Nucleus accumbens (tissue), 56 donors: ENCODE measurements at regions not wholly inside any gene's neighbourhood (a gene's known extent, or its start where the extent isn't known, plus 50 kb on each side); places are given as distances from the start of the nearest gene placed in this dataset.
A peak's percentile ranks its signal among the peaks of the same experiment; 100 is the strongest.

Source experiments
- DNase-seq, 56 donors: peaks; one replicate each; lab custom pipeline; 2025; lab: John Stamatoyannopoulos, UW

- no peak for DNase-seq
These were observed 281.7 kb upstream of the IRX2 start for GRCh38 chr5:3033033-3033755.

DNA sequence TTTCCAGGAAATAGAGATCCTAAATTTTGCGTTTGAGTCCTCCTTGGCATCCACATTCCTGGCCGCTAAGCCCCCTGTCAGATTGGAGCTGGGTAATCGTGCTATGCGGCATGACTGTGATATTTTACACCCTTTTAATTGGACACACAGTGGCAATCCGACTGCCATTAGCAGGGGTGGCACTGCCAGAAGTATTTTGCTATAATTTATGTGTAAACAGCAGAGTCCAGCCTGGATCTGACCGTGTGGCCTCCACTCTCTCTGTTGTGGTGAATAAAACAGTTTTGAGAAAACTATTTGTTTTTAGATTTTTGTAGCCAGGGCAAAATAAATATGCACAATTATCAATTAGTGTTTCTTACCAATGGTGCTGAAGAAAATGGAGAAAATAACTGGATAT lies 281.0 kb upstream of the IRX2 start:
- DNase-seq = no peak

GRCh38 chr5:3031733-3032378 lies 280.4 kb upstream of the IRX2 start:
- no peak for DNase-seq

DNA sequence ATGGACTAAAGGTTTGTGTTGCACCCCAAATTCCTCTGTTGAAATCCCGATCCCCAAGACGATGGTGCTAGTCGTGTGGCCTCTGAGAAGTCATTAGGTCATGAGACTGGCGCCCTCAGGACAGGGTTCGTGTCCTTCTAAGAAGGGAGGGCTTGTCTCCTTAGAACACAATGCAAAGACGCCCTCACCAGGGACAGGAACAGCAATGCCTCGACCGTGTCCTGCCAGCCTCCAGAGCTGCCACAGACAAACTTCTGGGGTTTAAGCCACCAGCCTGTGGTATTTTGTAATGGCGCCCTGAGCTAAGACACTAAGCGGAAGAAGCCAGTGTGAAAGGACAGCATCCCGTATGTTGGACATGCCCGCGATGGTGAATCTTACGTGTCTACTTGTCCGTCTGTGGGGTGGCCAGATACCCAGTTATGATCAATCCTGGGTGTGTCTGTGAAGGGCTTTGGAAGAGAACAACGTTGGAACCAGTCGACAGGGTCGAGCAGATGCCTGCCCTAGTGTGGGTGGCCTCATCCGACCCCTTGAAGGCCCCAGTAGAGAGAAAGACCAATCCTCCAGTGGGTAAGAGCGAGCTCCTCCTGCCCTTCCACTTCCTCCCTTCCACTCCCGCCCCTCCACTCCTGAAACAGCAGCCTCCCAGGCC lies 279.2 kb upstream of the IRX2 start:
- DNase-seq = no peak

- DNase-seq = no peak
These were observed 277.9 kb upstream of the IRX2 start for GRCh38 chr5:3029396-3029795.

- DNase-seq = no peak
These were observed 276.6 kb upstream of the IRX2 start for GRCh38 chr5:3027866-3028635.

- no peak for DNase-seq
These were observed 275.8 kb upstream of the IRX2 start for GRCh38 chr5:3027185-3027865.

DNA sequence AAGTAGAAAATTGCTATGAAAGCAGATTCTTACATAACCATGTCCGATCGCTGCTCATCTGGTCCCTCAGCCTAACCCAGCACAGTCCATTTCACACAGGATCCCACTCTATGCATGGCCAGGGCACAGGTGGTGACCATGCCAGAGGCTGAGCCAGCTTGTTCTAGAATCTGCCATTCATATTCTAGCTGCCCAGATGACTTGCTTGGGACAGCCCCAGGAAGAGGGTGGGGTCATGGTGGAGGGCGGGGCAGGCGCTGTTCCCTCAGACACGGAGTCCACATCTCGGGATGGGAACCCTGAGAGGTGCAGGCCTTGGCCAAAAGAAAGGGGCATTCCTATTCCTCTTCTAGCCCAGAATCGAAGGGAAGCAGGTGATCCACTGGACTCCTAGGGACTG lies 275.2 kb upstream of the IRX2 start:
- no peak for DNase-seq

- no peak for DNase-seq
These were observed 274.6 kb upstream of the IRX2 start for GRCh38 chr5:3026099-3026498.

DNA sequence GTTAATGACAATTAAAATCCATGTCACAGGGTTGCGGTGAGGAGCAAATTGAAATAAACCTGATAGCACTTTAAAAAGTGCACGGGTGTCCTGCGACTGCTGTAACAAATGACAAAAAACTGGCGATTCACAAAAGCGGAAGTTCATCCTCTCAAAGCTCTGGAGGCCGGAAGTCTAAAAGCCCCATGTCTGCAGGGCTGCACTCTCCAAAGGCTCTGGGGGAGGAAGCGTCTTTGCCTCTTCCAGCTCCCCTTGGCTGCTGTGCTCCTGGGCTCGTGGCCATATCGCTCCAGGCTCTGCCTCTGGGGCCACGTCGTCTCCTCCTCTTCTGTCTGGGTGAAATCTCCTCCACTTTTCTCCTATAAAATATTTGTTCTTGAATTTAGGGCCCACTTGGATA lies 273.9 kb upstream of the IRX2 start:
- DNase-seq = no peak

GRCh38 chr5:3024976-3025375 lies 273.5 kb upstream of the IRX2 start:
- no peak for DNase-seq

DNA sequence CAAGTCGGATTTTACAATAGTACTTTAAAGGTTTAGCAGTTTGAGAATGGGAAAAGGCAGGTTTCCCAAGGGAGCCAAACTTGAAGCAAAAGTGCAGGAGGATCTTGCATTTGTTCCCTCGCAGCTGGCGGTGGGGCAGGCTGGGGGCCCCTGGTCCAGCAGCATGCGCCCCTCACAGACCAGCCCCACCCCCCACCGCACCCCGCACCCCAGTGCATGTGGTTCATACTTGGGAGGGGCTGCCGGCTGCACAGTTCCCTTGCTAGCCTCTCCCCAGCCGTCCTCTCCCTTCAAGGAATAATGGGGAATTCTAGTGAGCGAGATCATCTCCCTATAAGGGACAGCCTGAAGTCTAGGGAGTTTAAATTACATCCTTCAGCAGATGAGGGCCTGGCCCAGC lies 273.1 kb upstream of the IRX2 start:
- DNase-seq = no peak

- no peak for DNase-seq
These were observed 272.6 kb upstream of the IRX2 start for GRCh38 chr5:3024126-3024525.

- no peak for DNase-seq
These were observed 272.2 kb upstream of the IRX2 start for GRCh38 chr5:3023656-3024055.

GRCh38 chr5:3022665-3023064 lies 271.2 kb upstream of the IRX2 start:
- DNase-seq = peak in 1 of 56 donors; percentile 1

DNA sequence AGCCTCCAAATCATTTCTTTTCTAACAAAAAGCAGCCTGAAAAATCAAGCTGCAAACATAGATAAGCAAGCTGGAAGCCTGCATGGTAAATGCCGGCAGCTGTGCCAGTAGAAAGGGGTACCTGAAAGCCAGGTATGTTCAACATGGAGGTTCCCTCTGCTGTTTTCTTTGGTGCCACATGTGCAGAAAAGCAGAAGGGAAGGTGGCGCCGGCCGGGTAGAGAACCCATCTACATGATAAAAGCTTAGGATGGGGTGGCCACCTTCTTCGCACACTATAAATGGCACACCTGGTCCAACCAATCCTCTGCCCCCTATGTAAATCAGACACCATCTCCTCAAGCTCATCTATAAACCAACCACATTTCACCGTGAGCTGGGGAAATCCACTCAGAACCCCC lies 268.9 kb upstream of the IRX2 start:
- no peak for DNase-seq

GRCh38 chr5:3019045-3019444 lies 267.6 kb upstream of the IRX2 start:
- no peak for DNase-seq

DNA sequence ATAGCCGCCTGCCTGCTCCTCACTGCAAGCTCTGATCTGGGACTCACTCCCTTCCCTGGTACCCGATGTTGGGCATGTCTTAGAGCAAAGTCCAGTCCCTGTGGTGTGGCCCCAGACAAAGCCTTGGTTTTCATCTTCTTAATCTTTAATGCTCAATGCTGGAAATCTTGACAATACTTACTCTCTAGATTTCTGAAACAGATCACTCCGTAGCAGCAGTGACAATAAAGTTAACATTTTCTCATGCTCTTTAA lies 260.2 kb upstream of the IRX2 start:
- DNase-seq = no peak

- no peak for DNase-seq
These were observed 259.7 kb upstream of the IRX2 start for GRCh38 chr5:3010953-3011763.

- DNase-seq = no peak
These were observed 258.9 kb upstream of the IRX2 start for GRCh38 chr5:3010301-3010952.
